Endometrium (tissue), 2 donors: ENCODE measurements at regions not wholly inside any gene's neighbourhood (a gene's known extent, or its start where the extent isn't known, plus 50 kb on each side); places are given as distances from the start of the nearest gene placed in this dataset.

Experiments used
- FAIRE-seq: peaks from 2 replicates; lab custom pipeline; 2012; peaks lifted over from hg19 to GRCh38; lab: Jason Lieb, UNC
- donor health status: control.
- donor health status: control.

DNA sequence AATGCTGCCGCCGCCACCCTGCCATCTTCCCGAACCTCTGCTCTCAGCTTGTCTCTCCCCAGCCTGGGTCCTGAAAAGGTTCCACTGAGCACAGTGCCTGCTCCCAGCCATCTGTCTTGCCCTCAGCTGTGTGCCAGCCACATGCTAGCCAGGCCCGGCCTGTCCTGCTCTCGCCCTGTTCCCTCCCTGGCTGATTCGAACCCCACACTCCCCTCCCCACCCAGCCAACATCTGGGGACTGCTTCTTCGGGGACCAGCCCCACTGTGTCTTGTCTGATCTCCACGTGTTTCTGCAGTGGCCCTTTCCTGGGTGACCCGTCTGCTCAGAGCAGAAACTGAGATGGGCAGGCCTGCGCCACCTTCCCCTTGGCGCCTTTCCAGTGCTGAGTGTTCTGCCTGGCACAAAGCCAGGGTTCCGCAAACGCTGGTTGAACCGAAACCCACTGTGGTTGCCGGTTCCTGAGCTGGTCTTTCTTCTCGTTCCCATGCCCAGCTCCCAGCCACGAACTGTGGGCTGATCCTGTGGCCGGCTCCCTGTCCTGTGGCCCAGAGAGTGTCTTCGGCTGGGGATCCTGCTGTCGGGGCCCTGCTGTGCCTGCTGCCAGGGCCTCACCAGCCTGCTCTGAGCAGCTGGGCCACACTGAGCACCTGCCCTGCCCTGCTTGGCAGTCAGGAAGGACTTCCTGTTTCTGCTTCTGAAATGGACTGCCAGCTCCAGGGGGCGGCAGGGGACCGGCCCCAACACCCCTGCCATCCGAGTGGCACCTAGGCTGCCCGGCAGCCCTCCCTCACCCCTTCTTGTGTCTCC is 62.7 kb upstream of the KLF13 start:
- FAIRE-seq, result no peak

DNA sequence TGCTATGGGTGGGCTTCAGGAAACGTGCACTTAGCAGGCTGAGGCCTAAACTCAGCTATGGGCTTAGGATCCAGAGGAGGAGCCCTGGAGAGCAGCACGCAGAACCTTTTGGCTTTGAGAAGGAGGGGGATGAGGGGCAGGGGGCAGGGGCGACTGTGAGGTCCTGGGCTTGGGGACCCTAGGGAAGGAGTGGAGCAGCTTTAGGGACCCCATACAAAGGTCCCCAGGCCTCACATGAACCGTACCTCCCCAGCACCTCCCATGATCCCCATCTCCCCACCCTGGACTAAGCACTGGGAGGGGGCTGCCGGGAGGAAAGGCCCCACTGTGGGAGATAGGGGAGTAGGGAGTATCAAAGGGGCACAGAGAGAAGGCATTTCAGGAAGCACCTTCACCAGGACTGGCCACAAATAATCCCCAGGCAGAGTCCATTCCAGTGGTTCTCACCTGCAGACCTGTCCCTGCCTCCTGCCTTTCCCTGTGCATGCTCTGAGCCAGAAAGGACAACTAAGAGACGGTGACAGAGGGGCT is 62.0 kb upstream of the KLF13 start:
- FAIRE-seq, result no peak

DNA sequence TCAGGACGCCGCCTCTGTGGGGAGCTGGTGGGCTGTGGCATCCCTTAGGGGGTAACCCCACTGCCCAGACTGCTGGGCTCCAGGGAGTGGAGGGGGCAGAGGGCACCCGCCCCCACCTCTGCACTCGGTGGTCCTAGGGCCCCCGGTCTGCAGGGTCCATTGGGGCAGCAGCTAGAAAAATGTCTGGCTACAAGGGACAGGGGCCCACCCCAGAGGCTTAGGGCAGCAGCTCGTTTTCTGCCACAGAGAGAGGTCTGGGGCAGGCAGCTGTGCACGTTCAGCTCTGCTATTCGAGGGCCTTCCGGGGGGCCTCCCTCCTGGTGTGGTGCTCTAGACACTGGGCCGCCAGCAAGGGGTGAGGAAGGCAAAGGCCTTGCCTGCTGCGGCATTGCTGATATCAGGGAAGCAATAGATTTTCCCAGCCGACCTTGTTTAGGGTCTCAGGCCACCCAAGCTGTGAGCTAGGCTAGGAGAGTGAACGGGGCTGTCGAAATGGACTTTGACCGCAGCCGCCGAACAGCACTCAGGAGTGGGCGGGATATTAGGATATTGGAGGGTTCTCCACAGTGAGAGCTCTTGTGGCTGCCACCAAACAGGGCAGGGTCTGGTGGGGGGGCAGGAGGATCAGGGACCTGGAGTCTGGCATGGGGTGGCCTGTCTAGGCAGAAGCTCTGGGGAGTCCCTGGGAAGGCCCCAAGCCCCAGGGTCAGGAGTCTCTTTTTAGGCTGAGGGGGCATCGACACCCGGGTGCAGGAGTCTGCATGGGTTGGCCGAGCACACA is 61.4 kb upstream of the KLF13 start:
- FAIRE-seq, result no peak

DNA sequence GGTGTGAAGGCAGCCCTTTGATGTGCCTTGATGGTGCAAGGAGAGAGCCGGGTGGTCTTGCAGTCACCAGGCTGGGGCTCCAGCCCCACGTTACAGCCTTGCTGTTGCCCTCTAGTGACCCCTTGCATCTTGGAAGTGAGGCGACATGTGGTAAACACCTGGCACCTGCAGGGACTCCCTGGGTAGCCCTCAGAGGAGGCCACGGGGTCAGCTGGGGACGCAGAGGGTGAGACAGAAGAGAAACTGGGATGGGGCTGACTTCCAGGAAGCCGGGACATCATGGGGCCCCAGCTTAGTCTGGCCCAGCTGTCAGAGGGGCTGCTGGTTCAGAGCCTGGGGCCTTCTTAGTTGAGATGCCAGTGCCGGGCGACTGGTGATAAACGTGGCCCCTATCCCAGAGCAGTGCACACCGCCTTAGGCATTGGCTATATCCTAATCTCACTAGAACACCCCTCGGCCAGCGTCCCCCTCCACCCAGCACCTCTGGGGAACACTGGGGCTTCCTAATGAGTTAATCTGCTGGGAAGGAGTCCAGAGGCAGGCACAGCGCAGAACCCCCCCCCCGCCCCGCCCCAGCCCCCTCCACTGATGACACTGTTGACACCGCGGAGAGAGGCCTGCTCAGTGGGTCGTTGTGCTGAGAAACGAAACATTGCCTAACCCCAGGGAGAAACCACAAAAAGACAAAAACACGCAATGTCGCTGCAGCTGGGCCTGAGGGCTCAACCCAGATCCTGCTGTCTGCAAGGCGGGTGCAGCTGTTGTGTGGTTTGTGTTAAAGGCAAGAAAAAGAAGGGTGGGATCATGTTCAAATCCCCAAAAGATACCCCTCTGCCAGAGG is 60.5 kb upstream of the KLF13 start:
- no peak for FAIRE-seq

DNA sequence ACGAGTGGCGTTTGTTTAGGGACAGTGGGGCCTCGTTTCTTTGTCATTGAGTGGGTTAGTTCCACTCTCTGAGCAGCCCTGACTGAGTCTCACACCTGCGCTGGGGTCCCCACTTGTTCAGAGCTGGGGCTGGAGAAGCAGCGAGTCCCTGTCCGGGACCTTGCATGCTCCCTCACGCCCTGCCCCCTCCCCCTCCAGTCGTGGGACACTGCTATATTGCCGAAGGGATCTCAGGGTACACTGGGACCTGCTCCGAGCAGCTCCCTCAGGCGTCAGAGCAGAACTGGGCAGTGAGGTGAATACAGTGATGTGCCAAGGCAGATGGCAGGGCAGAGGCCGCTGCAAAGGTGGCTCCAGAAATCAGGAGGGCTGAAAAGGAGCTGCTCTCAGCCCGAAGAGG is 59.9 kb upstream of the KLF13 start:
- FAIRE-seq, result no peak

DNA sequence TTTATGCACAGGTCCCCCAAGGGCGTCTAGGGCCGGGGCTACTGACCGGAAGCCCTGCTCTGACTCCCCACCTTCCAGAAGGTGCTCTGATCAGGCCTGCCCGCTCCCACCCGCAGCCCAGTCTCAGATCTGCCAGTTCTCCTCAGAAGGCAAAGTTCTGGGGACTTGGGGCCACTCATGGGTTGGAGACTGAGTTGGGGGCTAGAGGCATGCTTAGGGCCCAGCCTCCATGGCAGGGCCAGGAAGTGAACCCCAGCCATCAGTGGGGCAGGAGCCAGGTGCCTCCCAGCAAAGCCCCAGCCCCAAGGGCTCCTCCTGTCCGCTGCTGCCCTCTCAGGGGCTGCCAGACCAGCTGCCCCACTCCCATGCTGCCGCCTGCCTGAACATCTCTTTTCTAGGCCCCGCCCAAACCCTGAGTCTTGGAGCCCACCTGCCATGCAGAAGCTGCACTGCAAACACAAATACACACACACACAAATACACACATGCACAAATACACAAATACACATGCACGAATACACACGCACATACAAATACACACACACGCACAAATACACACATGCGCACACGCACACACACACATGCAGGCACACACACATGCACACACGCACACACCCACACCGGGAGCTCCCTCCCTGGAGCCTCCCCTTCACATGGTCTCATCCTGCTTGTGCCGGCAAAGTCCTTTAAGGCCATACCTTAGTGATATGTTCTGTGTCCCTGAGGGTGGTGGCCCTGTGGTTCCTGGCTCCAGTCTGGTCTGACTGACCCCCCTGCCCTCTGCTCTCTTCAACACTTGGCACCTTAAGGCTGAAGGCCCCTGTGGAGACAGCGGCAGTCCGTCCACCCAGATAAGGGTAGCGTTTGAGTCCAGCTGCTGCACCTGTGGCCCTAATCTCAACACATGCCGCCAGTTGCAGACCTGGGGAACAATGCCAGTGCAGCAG is 59.2 kb upstream of the KLF13 start:
- no peak for FAIRE-seq

DNA sequence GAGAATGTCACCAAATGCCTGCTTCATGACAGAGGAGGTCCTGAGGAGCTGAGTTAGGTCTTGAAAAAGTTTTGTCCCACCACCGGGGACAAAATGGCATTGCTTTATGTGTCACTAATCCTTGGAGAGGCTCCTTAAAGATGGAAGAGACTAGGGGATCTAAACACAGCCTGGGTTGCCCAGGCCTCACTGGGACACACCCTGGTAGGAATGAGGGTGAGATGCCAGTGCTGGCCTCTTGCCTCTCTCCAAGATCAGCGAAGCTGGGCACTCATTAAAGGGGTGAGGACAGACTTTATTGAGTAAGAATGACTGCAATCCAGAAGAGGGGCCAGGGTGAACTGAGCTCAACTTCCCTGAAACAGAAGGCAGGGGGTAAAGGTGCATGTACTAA is 58.5 kb upstream of the KLF13 start:
- no peak for FAIRE-seq

DNA sequence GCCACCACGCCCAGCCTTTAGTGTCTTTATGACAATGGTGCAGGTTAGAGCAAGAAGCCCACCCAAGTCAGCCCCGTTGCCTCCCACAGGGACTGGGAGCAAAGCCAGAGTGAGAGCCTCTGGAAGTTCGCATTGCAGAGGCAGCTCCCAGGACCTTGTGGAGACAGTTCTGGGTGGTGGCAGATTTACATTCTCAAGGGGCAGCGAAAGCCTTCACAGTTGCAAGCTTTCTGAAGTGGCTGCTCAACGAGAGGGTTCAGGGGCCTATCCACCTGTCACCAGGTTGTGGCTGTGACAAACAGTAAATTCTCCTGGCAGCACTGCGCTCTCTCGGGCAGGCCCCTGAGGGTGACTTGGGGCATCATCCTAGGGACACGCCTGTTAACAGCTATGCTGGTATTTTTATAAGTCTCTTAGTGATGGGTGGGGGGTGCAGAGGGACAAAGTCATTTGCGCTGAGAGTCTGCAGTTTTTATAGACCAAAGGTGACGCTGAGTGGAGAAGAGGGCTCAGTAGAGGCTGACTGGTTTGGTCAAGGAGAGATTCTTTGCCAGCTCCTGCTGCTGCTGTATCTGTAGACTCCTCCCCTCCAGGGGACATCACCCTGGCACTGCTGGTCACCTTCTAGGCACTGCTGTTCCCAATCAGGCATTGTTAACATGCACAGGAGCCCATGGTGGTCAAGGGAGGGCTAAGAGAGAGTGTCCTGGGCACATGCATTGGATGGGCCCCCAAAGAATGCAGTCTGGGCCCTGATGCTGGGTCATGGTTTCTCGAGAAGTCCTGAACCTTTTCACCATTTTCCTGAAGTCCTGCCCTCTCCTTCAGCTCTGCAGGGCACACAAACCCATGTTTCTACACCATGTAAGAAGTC is 57.5 kb upstream of the KLF13 start:
- no peak for FAIRE-seq

DNA sequence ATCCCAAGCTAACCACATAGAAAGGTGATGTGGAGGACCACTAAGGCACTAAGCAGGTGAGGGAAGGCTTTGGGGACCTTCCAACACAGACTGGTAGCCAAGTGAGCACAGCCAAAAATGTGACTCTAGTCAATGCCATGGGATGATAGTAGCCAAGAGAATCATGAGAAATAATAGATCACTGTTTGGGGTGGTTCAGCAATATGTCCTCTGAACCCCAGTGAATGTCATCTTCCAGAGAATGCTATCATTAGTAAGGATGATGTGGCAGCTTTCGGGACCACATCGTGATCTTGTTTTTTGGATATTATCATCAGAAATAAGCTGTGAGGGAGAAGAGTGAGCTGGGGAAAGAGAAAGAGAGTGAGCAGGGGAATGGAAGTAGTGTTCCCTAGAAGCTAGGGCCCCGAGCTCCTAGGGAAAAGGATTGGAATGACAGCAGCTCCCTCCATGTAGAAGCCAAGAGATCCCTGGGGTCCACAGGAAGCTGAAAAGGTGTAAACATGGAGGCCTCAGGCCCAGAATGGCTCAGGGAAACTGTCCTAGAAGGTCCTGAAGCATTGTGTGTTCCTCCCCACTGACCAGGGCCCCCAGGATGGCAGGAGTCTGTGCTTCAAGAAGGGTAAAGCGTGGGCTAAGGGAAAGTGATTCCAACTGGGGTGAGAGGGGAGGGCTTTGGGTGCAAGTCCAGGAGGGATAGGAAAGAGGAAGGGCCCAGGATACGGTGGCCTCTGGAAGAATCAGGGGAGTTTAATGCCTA is 56.6 kb upstream of the KLF13 start:
- FAIRE-seq, result no peak

DNA sequence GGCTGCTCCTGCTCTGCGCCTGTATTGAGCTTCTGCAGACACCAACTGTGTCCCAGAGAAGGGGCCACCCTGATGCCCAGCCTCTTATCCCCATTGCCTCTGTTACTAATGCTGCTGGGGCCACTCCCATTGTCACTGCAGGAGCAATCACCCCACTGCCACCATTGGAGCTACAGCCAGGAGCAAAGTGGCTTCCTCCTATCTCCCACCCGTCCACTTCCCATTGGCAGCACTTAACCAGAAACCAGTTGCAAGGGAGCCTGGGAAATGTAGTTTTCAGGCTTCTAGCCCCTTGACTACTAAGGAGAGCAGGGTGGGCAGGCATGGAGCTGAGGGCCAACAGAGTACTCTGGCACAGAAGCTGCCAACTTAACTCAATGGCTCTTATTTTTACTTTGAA is 55.9 kb upstream of the KLF13 start:
- no peak for FAIRE-seq

DNA sequence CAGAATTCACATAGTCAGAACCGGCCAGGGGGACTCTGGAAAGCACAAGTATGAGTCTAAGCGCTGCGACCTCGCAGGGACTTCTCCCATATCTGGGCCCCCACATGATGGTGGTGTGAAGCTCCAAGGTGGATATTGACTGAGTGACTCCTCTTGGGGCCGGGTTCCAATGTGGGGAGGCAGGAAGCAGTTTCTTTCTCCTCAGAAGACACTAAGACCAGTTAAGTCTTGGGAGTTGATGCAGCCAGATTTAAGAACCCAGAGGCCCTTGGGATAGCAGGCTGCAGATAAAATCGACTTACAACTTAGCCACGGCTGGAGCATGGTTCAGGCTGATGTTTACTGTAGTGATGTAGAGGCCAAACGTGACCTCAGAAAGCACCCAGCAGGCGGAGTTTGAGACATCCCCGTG is 55.4 kb upstream of the KLF13 start:
- no peak for FAIRE-seq

DNA sequence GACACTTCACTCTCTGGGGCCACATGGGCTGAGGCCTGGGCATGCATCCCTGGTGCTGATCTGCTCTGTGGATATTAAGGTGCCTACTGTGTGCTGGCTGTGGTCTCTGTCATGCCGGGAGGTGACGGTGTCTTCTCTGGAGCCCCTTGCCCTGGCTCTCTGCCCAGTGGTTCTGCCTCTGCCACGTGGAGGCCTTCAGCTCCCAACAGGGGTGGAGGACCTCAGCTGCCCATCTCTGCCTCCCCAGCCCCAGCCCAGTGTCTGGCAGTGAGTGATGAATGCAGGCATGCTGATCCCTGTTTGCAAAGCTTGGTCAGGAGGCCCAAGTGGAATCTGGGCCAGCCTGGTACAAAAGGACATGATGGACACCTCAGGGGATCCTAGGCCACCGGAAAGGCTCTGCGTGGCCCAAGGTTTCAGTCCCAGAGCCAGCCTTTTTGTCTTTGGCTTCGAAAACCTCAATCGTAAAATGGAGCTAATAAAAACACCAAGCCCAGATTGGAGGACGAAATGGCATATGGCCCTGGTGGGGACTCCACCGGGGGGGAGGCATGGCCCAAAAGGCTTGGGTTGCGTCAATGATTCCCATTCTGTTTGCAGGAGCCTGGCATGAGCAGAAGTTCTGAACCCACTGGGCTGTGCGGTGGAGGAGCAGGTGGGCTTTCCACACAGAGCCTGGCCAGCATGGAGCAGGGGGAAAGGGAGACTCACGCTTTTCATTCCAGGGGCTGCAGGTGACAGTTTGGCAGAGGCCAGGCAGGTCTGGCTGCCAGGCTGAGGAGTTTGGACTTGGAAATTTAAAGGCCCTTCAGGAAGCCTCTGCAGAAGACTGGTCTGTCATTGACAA is 54.7 kb upstream of the KLF13 start:
- FAIRE-seq, result no peak

DNA sequence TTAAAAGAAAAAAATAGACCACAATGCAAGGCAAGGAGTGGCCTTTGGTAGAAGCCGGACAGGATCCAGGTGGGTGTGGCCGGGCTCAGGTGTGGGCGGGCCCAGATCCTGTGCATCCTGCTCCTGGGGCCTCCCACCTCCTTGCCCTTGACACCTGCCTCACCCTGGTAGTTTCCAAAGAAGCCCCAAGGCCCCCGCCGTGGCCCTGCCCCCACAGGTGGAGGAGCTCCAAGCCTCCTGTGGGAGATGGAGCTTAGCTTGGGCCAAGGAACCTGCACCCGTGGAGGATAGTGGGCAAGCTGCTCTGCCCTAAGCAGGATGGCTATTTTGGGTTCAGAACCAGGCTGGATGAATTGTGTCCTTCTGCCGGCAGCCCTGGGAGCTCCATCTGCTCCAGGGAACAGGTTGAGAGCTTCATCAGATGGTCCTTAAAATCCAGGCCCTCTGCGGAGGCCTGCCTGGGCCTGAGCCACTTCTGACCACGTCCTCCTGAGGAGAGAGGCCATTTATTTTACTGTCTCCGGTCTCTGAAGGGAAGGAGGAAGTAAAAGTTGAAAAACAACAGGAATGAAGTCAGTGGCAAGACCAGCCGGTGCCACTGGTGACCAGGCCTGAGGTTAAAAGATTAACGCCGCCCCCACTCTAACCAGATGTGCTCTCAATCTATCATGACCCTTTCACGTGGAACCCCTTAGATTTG is 53.9 kb upstream of the KLF13 start:
- FAIRE-seq, result no peak

DNA sequence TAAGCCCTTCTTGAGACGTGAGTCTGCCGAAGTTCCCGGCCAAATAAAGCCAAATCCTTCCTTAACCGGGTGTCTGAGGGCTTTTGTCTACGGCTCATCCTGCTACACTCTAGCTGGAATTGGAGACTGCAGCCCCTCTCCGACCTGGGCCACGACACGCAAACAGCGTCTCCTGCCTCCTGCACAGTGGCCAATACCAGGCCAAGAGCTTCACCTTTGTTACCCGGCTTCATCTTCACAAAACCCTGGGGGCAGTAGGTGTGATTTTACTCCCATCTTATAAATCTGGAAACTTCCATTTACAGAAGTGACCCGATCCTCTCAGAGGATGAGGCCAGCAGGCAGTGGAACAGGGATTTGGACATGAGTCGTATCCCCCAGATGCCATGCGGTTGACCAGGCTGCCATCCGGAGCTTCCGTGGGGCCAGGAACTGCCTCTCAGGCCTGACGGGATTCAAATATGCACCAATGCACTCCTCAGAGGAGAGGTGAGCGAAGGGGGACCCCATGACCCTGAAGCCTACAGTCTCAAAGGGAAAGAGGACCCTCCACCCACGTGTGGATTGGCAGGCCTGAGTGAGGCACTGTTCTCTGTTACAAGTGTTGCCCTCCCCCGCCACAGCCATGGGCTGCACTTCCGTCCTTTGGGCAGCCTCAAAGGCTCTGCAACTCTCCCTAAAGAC is 53.2 kb upstream of the KLF13 start:
- FAIRE-seq, result no peak

DNA sequence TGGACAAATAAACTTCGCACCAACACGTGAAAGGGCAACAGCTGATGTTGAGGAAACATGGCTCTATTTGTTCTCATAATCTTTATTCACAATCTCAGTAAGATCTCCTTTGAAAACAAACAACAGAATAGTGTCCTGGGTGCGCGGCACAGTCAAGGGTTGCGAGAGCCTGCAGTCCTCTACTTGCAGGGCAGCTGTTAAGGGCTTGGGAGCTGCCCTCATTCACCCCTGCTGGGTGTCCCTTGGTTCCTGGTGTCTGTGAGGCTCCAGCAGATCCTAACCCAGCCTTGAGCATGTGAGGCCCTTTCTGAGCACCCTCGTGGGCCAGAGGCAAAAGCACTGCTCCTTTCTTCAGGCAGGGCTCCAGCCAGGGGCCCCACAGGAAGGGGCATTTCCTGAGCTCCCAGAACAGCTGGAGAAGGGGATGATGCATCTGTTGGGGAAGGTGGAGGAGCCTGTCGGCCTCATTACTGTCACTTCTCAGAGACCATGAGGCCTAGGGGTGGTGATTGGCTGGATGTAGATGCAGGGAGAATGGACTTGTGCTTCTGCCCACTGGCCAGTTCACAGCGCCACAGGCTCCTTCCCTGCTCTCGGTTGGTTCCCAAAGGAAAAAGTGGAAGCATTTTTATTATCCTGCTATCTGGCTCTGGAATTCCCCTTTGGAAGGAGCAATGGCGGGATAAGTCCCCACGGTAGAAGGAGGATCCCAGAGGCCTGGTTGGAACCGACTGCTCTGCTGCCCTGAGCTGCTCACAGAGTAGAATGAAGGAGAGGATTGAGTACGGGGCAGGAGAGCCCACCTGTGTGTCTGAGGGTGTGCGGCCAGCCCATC is 51.9 kb upstream of the KLF13 start:
- FAIRE-seq, result no peak
